ENCODE measurements at regions not wholly inside any gene's neighbourhood (a gene's known extent, or its start where the extent isn't known, plus 50 kb on each side); places are given as distances from the start of the nearest gene placed in this dataset.

DNA sequence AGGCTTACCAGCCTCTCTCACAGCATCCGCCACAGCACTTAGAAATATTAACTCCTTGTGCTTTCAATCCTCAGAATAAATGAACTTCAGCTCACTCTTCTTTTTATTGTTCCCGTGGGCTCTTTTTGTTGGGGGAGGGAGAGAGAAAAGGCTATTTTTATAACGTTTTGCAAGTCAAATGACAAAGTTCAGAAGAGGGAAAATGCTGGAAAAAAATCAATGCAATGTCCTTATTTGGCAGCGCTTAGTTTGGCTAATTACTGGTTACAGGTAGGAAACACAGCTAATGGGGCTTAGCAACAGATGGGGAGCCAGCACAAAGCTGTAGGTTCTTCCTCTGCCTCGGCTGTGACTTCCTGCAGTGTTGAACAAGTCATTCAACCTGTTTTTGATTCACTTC lies 1067.0 kb upstream of the MAP3K7 start:
- in situ Hi-C loops (cut with HindIII; ENCODE audit: low sequenced_read_pairs): no loop called here
- DNase-seq (ENCODE audit: low read depth, low spot score): no peak
- TF ChIP-seq, protein P1, sequence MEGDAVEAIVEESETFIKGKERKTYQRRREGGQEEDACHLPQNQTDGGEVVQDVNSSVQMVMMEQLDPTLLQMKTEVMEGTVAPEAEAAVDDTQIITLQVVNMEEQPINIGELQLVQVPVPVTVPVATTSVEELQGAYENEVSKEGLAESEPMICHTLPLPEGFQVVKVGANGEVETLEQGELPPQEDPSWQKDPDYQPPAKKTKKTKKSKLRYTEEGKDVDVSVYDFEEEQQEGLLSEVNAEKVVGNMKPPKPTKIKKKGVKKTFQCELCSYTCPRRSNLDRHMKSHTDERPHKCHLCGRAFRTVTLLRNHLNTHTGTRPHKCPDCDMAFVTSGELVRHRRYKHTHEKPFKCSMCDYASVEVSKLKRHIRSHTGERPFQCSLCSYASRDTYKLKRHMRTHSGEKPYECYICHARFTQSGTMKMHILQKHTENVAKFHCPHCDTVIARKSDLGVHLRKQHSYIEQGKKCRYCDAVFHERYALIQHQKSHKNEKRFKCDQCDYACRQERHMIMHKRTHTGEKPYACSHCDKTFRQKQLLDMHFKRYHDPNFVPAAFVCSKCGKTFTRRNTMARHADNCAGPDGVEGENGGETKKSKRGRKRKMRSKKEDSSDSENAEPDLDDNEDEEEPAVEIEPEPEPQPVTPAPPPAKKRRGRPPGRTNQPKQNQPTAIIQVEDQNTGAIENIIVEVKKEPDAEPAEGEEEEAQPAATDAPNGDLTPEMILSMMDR (IDR thresholded peaks at IDR 0.05; ENCODE audit: low read depth, low read length): no peak
- H3K4me3 ChIP-seq (ENCODE audit: low read depth, low read length): no peak overlapping the region

DNA sequence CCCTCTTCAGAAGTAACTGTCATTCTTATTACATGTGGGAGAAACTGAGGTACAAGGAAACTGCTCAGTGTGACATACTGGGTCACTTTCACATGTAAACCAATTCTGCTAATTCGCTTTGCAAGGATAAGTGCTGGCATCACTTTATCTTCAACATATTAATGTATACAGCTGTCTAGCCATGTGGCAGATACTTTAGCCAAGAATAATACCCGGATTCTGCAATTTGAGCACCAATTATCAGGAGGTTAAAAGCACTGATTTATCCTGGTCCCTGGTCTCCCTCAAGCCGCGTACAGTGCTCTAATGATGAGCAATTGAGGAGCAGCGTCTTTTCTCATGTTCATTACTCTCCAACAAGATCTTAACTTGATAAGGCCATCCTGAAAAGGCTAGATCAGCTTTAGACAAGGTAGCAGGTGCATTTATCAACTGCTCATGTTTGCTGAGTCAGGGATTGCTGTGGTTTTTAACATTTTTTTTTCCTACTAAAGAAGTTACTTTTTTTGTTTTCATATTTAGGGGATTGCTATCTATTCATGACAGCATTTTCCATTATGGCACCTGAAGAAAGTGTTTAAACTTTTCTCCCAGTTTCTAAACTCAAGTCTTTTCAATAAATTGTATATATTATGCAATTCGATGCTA lies 1066.3 kb upstream of the MAP3K7 start:
- TF ChIP-seq, protein P1 (IDR thresholded peaks at IDR 0.05; ENCODE audit: low read depth, low read length): no peak
- in situ Hi-C loops (cut with HindIII; ENCODE audit: low sequenced_read_pairs): no loop called here
- no peak overlapping the region for H3K4me3 ChIP-seq (ENCODE audit: low read depth, low read length)
- no peak for DNase-seq (ENCODE audit: low read depth, low spot score)

DNA sequence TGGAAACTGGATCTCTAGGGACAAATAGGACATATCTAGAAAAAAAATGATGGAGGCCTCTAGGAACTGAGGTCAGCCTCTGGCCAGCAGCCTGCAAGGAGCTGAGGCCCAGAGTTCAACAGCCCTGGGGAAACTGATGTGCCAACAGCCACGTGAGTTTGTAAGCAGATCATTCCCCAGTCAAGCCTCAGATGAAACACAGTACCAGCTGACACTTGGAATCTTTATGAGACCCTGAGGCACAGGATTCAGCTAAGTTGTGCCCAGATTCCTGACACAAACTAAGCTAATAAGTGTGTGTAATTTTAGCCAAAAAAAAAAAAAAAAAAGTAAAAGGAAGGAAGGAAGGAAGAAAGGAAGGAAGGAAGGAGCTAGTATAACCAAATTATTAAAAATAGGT lies 1059.8 kb upstream of the MAP3K7 start:
- no peak overlapping the region for H3K4me3 ChIP-seq (ENCODE audit: low read depth, low read length)
- no peak for DNase-seq (ENCODE audit: low read depth, low spot score)
- TF ChIP-seq, protein P1 (IDR thresholded peaks at IDR 0.05; ENCODE audit: low read depth, low read length): no peak
- in situ Hi-C loops (cut with HindIII; ENCODE audit: low sequenced_read_pairs): no loop called here

DNA sequence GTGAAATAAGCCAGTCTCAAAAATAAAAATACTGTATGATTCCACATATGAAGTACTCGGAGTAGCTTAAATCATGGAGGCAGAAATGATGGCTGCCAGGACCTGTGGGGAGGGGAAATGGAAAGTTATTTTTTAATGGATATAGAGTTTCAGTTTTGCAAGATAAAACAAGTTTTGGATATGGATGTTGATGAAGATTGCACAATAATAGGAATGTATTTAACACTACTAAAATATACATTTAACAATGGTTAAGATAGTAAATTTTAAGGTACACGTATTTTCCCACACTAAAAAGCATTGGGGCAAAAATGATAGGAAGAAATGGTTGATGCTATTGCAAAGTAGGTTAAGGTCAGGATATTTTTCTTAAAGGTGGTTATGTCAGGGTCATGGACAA lies 1058.9 kb upstream of the MAP3K7 start:
- in situ Hi-C loops (cut with HindIII; ENCODE audit: low sequenced_read_pairs): no loop called here
- TF ChIP-seq, protein P1 (IDR thresholded peaks at IDR 0.05; ENCODE audit: low read depth, low read length): no peak
- no peak for DNase-seq (ENCODE audit: low read depth, low spot score)
- H3K4me3 ChIP-seq (ENCODE audit: low read depth, low read length): no peak overlapping the region

DNA sequence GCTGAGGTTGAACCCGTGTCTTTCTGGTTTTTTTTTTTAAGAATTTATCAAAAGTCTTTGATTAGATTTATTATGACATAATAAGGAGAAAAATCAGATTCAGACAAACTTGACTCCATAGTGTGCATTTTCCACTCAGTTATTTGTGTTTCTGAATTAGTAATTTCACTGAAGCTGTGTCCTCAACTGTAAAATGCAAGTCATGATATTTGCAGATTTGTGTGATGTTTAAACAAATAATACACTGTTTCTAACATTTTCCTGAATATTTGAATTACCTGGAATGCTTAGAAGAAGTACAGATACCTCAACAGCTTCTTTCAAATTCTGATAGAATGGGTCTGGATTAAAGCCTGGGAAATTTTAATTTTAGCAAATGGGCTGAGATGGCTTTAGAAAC lies 1050.3 kb upstream of the MAP3K7 start:
- in situ Hi-C loops (cut with HindIII; ENCODE audit: low sequenced_read_pairs): no loop called here
- no peak for DNase-seq (ENCODE audit: low read depth, low spot score)
- no peak overlapping the region for H3K4me3 ChIP-seq (ENCODE audit: low read depth, low read length)
- TF ChIP-seq, protein P1 (IDR thresholded peaks at IDR 0.05; ENCODE audit: low read depth, low read length): no peak

DNA sequence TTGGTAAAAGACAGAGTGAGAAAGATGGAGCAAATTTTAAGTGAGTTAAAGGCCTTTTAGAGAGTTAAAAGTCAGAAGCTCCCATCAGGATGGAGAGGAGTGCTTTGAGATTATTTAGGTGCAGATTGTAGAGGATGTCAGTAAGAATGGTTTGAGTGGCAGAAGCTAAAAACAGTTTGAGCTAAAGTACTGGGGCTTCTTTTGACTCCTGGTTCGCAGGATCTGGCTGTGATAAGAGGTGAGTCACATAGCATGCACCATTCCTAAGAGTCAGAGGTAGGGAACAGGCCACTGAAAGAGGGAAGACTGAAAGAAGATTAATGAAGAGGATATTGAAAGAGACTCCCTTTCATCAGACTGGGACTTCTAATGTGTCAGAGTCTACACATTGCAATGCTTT lies 1047.9 kb upstream of the MAP3K7 start:
- TF ChIP-seq, protein P1 (IDR thresholded peaks at IDR 0.05; ENCODE audit: low read depth, low read length): no peak
- DNase-seq (ENCODE audit: low read depth, low spot score): no peak
- in situ Hi-C loops (cut with HindIII; ENCODE audit: low sequenced_read_pairs): no loop called here
- H3K4me3 ChIP-seq (ENCODE audit: low read depth, low read length): no peak overlapping the region

All from astrocyte of the spinal cord (primary cell).